ENCODE measurements at regions not wholly inside any gene's neighbourhood (a gene's known extent, or its start where the extent isn't known, plus 50 kb on each side); places are given as distances from the start of the nearest gene placed in this dataset.
"Not testable (repeated sequence)": the region's sequence is repeated elsewhere in the genome, so short reads cannot be mapped to it uniquely, and the experiment has no call there.

DNA sequence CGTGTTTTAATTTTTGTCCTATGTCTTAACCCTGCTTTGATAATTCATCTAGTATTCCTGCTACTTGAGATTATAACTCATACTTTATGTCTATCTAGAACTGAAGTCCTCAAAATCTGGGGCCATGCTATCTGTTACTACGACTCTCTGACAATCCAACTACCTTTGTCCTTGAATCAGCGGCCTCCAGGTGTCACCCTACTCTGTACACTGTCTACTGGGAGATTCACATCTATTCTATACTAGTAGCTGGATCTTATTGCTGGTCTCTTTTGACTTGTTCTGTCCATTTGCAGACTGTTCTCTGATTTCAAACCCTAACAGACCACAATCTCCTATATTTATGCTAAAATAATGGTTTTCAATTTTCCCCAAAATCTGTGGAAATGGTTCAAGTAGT is 225.5 kb upstream of the ELAVL2 start:
- ChIA-PET CTCF (no interaction called here), POLR2A (no interaction called here)
- H3K9me3 ChIP-seq (ENCODE audit: low read length) = no peaks in the 10 kb centered on the region
- Mint-ChIP-seq H3K36me3 (no peaks in the 10 kb centered on the region), H3K9me3 (peaks cover 10 to 43% (median 26%) of the 10 kb centered on the region in 5 donors), H3K4me1 (no peaks in the 10 kb centered on the region), H3K4me3 (no peak overlapping the region), H3K27ac (no peak overlapping the region), H3K27me3 (no peaks in the 10 kb centered on the region)
- no peak for DNase-seq
- H3K36me3 ChIP-seq (ENCODE audit: insufficient read depth, low read length) = no peaks in the 10 kb centered on the region
- H3K27ac ChIP-seq (ENCODE audit: low read depth, low read length) = no peak overlapping the region
- H3K27me3 ChIP-seq (ENCODE audit: insufficient read depth, low read length, poor library complexity, severe bottlenecking) = no peaks in the 10 kb centered on the region
- no peaks in the 10 kb centered on the region for H3K4me1 ChIP-seq (ENCODE audit: insufficient read depth, low read length)
- H3K4me3 ChIP-seq (ENCODE audit: low read length) = no peak overlapping the region

DNA sequence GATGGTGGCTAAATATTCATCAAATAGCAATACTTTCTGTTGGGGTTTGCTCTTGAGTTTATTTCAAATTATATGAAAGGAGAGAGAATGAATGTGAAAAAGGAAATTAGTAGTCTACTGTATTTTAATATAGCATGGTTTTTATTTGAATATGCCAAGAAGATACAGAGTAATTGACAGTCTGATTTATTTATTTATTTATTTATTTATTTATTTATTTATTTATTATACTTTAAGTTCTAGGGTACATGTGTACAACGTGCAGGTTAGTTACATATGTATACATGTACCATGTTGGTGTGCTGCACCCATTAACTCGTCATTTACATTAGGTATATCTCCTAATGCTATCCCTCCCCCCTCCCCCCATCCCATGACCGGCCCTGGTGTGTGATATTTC is 224.2 kb upstream of the ELAVL2 start:
- H3K4me1 ChIP-seq (ENCODE audit: insufficient read depth, low read length); CTCF ChIA-PET; POLR2A ChIA-PET; H3K4me1 Mint-ChIP-seq; H3K27ac Mint-ChIP-seq; H3K4me3 Mint-ChIP-seq; H3K27me3 ChIP-seq (ENCODE audit: insufficient read depth, low read length, poor library complexity, severe bottlenecking); H3K27ac ChIP-seq (ENCODE audit: low read depth, low read length); DNase-seq; H3K27me3 Mint-ChIP-seq; H3K9me3 ChIP-seq (ENCODE audit: low read length); H3K36me3 ChIP-seq (ENCODE audit: insufficient read depth, low read length); H3K36me3 Mint-ChIP-seq; H3K4me3 ChIP-seq (ENCODE audit: low read length): not testable (repeated sequence)
- peaks cover 5 to 44% (median 27%) of the 10 kb centered on the region in 5 donors for H3K9me3 Mint-ChIP-seq

DNA sequence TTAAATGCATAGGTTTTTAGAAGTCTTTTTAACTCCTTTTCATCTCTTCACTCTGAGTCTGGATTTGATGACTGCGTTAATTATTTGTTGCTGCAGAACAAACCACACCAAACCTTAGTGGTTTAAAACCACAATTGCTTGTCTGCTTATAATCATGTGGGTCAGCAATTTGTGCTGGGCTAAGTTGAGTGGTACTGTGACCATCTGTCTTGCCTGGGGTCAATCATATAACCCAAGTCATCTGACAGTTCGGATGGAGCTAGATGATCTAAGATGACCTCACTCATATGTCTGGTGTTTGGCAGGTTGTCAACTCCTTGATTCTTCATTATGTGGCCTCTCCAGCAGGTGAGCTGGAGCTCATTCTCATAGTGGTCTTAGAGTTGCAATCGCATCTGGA is 219.1 kb upstream of the ELAVL2 start:
- no peaks in the 10 kb centered on the region for H3K4me1 Mint-ChIP-seq
- Histone ChIP-seq H3K4me1 (ENCODE audit: insufficient read depth, low read length) (no peaks in the 10 kb centered on the region), H3K36me3 (ENCODE audit: insufficient read depth, low read length) (no peaks in the 10 kb centered on the region), H3K9me3 (ENCODE audit: low read length) (no peaks in the 10 kb centered on the region), H3K27me3 (ENCODE audit: insufficient read depth, low read length, poor library complexity, severe bottlenecking) (no peaks in the 10 kb centered on the region), H3K4me3 (ENCODE audit: low read length) (no peak overlapping the region), H3K27ac (ENCODE audit: low read depth, low read length) (no peak overlapping the region)
- no peaks in the 10 kb centered on the region for H3K27me3 Mint-ChIP-seq
- no peak overlapping the region for H3K4me3 Mint-ChIP-seq
- CTCF ChIA-PET = no interaction called here
- no peak overlapping the region for H3K27ac Mint-ChIP-seq
- POLR2A ChIA-PET = no interaction called here
- no peaks in the 10 kb centered on the region for H3K36me3 Mint-ChIP-seq
- H3K9me3 Mint-ChIP-seq = peaks cover 10 to 50% (median 26%) of the 10 kb centered on the region in 5 donors
- no peak for DNase-seq

GRCh38 chr9:24044576-24044975 is 218.5 kb upstream of the ELAVL2 start:
- Histone ChIP-seq H3K36me3 (ENCODE audit: insufficient read depth, low read length) (no peaks in the 10 kb centered on the region), H3K27ac (ENCODE audit: low read depth, low read length) (no peak overlapping the region), H3K27me3 (ENCODE audit: insufficient read depth, low read length, poor library complexity, severe bottlenecking) (no peaks in the 10 kb centered on the region), H3K9me3 (ENCODE audit: low read length) (no peaks in the 10 kb centered on the region), H3K4me3 (ENCODE audit: low read length) (no peak overlapping the region), H3K4me1 (ENCODE audit: insufficient read depth, low read length) (no peaks in the 10 kb centered on the region)
- H3K4me1 Mint-ChIP-seq = no peaks in the 10 kb centered on the region
- no peak overlapping the region for H3K27ac Mint-ChIP-seq
- ChIA-PET POLR2A (no interaction called here), CTCF (no interaction called here)
- no peak for DNase-seq
- no peak overlapping the region for H3K4me3 Mint-ChIP-seq
- H3K36me3 Mint-ChIP-seq = no peaks in the 10 kb centered on the region
- no peaks in the 10 kb centered on the region for H3K27me3 Mint-ChIP-seq
- H3K9me3 Mint-ChIP-seq = peaks cover 7 to 51% (median 26%) of the 10 kb centered on the region in 5 donors

GRCh38 chr9:24041160-24041690 is 215.2 kb upstream of the ELAVL2 start:
- Histone ChIP-seq H3K36me3 (ENCODE audit: insufficient read depth, low read length) (no peaks in the 10 kb centered on the region), H3K4me1 (ENCODE audit: insufficient read depth, low read length) (no peaks in the 10 kb centered on the region), H3K27ac (ENCODE audit: low read depth, low read length) (no peak overlapping the region), H3K4me3 (ENCODE audit: low read length) (no peak overlapping the region), H3K27me3 (ENCODE audit: insufficient read depth, low read length, poor library complexity, severe bottlenecking) (no peaks in the 10 kb centered on the region), H3K9me3 (ENCODE audit: low read length) (no peaks in the 10 kb centered on the region)
- CTCF ChIA-PET = interaction anchor here (1.4 kb wide), 1 partner anchor 15 kb away, joined by 3 read pairs; no protein-coding TSS in a partner anchor
- Mint-ChIP-seq H3K4me1 (no peaks in the 10 kb centered on the region), H3K27me3 (no peaks in the 10 kb centered on the region), H3K4me3 (no peak overlapping the region), H3K9me3 (peaks cover 0 to 27% (median 15%) of the 10 kb centered on the region in 5 donors), H3K27ac (peak overlapping the region in 1 of 8 donors; percentile 38), H3K36me3 (no peaks in the 10 kb centered on the region)
- POLR2A ChIA-PET = no interaction called here
- DNase-seq = no peak

DNA sequence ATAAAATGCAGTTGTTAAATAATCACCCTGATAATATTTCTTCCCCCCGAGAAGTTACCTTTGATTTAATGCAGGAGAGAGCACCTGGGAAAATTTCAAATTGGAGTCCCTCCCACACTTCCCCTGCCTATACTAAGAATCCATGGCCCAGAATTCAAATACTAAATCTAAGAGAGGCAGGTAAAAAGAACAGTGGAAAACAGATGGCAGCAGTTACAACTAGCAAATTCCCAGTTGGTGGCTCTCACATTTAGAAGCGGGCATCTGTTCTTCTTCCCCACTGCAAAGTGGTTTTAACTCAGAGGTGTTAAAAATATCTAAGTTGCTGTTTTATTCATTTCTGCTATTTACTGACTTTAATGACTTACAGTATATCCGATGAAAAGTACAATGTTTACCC is 210.4 kb upstream of the ELAVL2 start:
- Mint-ChIP-seq H3K4me1 (no peaks in the 10 kb centered on the region), H3K27me3 (no peaks in the 10 kb centered on the region), H3K4me3 (no peak overlapping the region), H3K36me3 (no peaks in the 10 kb centered on the region), H3K27ac (no peak overlapping the region), H3K9me3 (peaks cover 3 to 27% (median 13%) of the 10 kb centered on the region in 5 donors)
- Histone ChIP-seq H3K27me3 (ENCODE audit: insufficient read depth, low read length, poor library complexity, severe bottlenecking) (no peaks in the 10 kb centered on the region), H3K4me3 (ENCODE audit: low read length) (no peak overlapping the region), H3K9me3 (ENCODE audit: low read length) (no peaks in the 10 kb centered on the region), H3K27ac (ENCODE audit: low read depth, low read length) (no peak overlapping the region), H3K36me3 (ENCODE audit: insufficient read depth, low read length) (no peaks in the 10 kb centered on the region), H3K4me1 (ENCODE audit: insufficient read depth, low read length) (no peaks in the 10 kb centered on the region)
- no peak for DNase-seq
- ChIA-PET POLR2A (no interaction called here), CTCF (no interaction called here)

- Mint-ChIP-seq H3K36me3 (no peaks in the 10 kb centered on the region), H3K4me3 (no peak overlapping the region), H3K27me3 (no peaks in the 10 kb centered on the region), H3K4me1 (no peaks in the 10 kb centered on the region), H3K27ac (no peak overlapping the region), H3K9me3 (peaks cover 6 to 27% (median 12%) of the 10 kb centered on the region in 5 donors)
- no peak for DNase-seq
- Histone ChIP-seq H3K36me3 (ENCODE audit: insufficient read depth, low read length) (no peaks in the 10 kb centered on the region), H3K27me3 (ENCODE audit: insufficient read depth, low read length, poor library complexity, severe bottlenecking) (no peaks in the 10 kb centered on the region), H3K27ac (ENCODE audit: low read depth, low read length) (no peak overlapping the region), H3K4me1 (ENCODE audit: insufficient read depth, low read length) (no peaks in the 10 kb centered on the region), H3K4me3 (ENCODE audit: low read length) (no peak overlapping the region), H3K9me3 (ENCODE audit: low read length) (no peaks in the 10 kb centered on the region)
- ChIA-PET CTCF (no interaction called here), POLR2A (no interaction called here)
These were observed 209.8 kb upstream of the ELAVL2 start for GRCh38 chr9:24035816-24036215.

GRCh38 chr9:24011881-24012280 is 185.8 kb upstream of the ELAVL2 start:
- Mint-ChIP-seq H3K27me3 (no peaks in the 10 kb centered on the region), H3K4me3 (no peak overlapping the region), H3K27ac (no peak overlapping the region), H3K36me3 (no peaks in the 10 kb centered on the region), H3K9me3 (peaks cover 4 to 33% (median 19%) of the 10 kb centered on the region in 5 donors), H3K4me1 (no peaks in the 10 kb centered on the region)
- no peaks in the 10 kb centered on the region for H3K4me1 ChIP-seq (ENCODE audit: insufficient read depth, low read length)
- ChIA-PET CTCF (no interaction called here), POLR2A (no interaction called here)
- H3K27ac ChIP-seq (ENCODE audit: low read depth, low read length) = no peak overlapping the region
- H3K4me3 ChIP-seq (ENCODE audit: low read length) = no peak overlapping the region
- DNase-seq = no peak
- no peaks in the 10 kb centered on the region for H3K36me3 ChIP-seq (ENCODE audit: insufficient read depth, low read length)
- no peaks in the 10 kb centered on the region for H3K9me3 ChIP-seq (ENCODE audit: low read length)
- H3K27me3 ChIP-seq (ENCODE audit: insufficient read depth, low read length, poor library complexity, severe bottlenecking) = no peaks in the 10 kb centered on the region

All from CD8-positive, alpha-beta memory T cell (primary cell).